ENCODE measurements at regions not wholly inside any gene's neighbourhood (a gene's known extent, or its start where the extent isn't known, plus 50 kb on each side); places are given as distances from the start of the nearest gene placed in this dataset.

- TF ChIP-seq CTCF (IDR thresholded peaks at IDR 0.05) (no peak), POLR2A (IDR thresholded peaks at IDR 0.05) (no peak)
Observed at GRCh38 chr2:146916914-146917313, 927.9 kb upstream of the ACVR2A start.

Measured in Peyer's patch (tissue), 4 donors.